ENCODE measurements at regions not wholly inside any gene's neighbourhood (a gene's known extent, or its start where the extent isn't known, plus 50 kb on each side); places are given as distances from the start of the nearest gene placed in this dataset.

DNA sequence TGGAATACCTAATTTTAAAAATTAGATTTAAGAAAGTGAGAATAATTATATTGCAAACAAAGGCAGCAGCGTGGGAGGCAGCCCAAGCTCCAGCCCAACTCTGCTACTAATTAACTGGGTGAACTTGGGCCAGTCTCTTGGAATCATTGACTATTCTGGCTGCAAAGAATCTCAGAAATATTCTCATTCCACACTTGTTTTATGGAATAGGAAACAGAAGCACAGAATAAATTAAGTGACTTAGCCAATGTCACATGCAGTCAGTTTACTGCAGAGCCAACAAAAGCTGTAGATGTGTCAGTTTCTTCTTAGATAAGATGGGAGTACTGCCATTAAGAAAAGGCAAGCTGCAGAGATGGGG, 132.6 kb upstream of the FAM9B start:
- DNase-seq (ENCODE audit: low read depth, low spot score) (no peak), FAIRE-seq (no peak), ATAC-seq (no peak)
- SMC1A ChIA-PET (ENCODE audit: uncharacterized antibody, unreplicated experiment) = interaction anchor here (1.0 kb wide), 1 partner anchor 141 kb away, joined by 3 read pairs; no protein-coding TSS in a partner anchor
- Histone ChIP-seq H3K27me3 (replicated peaks in 1 of 2; ENCODE audit: control insufficient read depth in 2 of 2, insufficient read depth in 2 of 2, low read length in 1 of 2) (no peaks in the 10 kb centered on the region), H4K20me1 (ENCODE audit: control insufficient read depth, insufficient read depth) (no peaks in the 10 kb centered on the region), H3K9me3 (replicated peaks; ENCODE audit: control insufficient read depth, insufficient read depth, low read length) (no peaks in the 10 kb centered on the region; the same call in 2 of the 3 replicates), H3K27ac (ENCODE audit: control insufficient read depth, insufficient read depth) (no peak overlapping the region), H3K4me2 (ENCODE audit: control insufficient read depth, insufficient read depth) (no peak overlapping the region), H2AFZ (ENCODE audit: control insufficient read depth, low read depth, low read length) (no peak overlapping the region), H3K4me1 (ENCODE audit: control insufficient read depth, insufficient read depth, low read length) (no peaks in the 10 kb centered on the region), H3K79me2 (ENCODE audit: control insufficient read depth, insufficient read depth, low read length) (no peaks in the 10 kb centered on the region), H3K4me3 (no peak overlapping the region), H3K36me3 (ENCODE audit: control insufficient read depth in 2 of 2, insufficient read depth in 2 of 2, low read length in 1 of 2) (no peaks in the 10 kb centered on the region), H3K9ac (ENCODE audit: control insufficient read depth, insufficient read depth, low read length) (no peak overlapping the region)
- POLR2A ChIA-PET = no interaction called here
- WGBS (ENCODE audit: insufficient coverage, insufficient replicate concordance, low lambda C conversion rate, missing lambda C conversion rate) = 0% methylated on average over 1 of the region's 1 CpG
- BruUV-seq (replicated peaks) = no TSS peak
- in situ Hi-C loops (cut with MboI) = no loop called here
- CTCF ChIA-PET = interaction anchor here (0.6 kb wide), 1 partner anchor 172 kb away, joined by 3 read pairs; no protein-coding TSS in a partner anchor
- RAD21 ChIA-PET (ENCODE audit: unreplicated experiment) = no interaction called here
- intact Hi-C loops (cut with micrococcal nuclease; ENCODE audit: unreplicated experiment) = no loop called here
- TF ChIP-seq JUND (IDR thresholded peaks at IDR 0.05; ENCODE audit: low read depth, low read length) (no peak), JUNB (IDR thresholded peaks at IDR 0.05) (no peak), PML (IDR thresholded peaks at IDR 0.05; ENCODE audit: low read length) (no peak), MTA2 (IDR thresholded peaks at IDR 0.05; ENCODE audit: low read depth) (no peak), IKZF1 (conservative IDR thresholded peaks at IDR 0.05) (no peak), NRF1 (conservative IDR thresholded peaks at IDR 0.05; ENCODE audit: low read depth, low read length) (no peak), RAD51 (IDR thresholded peaks at IDR 0.05) (no peak), PAX5 (IDR thresholded peaks at IDR 0.05; ENCODE audit: borderline replicate concordance, low read depth, low read length) (no peak), ZNF217 (IDR thresholded peaks at IDR 0.05) (no peak), MEF2A (IDR thresholded peaks at IDR 0.05; ENCODE audit: insufficient read depth, low read depth, low read length) (no peak), ZNF207 (IDR thresholded peaks at IDR 0.05; ENCODE audit: borderline replicate concordance) (no peak), EGR1 (IDR thresholded peaks at IDR 0.05; ENCODE audit: borderline replicate concordance in 1 of 2, low read depth in 2 of 2, low read length in 2 of 2) (no peak), BCL11A (IDR thresholded peaks at IDR 0.05; ENCODE audit: low read depth, low read length) (no peak)
- TF ChIP-seq, protein P1, sequence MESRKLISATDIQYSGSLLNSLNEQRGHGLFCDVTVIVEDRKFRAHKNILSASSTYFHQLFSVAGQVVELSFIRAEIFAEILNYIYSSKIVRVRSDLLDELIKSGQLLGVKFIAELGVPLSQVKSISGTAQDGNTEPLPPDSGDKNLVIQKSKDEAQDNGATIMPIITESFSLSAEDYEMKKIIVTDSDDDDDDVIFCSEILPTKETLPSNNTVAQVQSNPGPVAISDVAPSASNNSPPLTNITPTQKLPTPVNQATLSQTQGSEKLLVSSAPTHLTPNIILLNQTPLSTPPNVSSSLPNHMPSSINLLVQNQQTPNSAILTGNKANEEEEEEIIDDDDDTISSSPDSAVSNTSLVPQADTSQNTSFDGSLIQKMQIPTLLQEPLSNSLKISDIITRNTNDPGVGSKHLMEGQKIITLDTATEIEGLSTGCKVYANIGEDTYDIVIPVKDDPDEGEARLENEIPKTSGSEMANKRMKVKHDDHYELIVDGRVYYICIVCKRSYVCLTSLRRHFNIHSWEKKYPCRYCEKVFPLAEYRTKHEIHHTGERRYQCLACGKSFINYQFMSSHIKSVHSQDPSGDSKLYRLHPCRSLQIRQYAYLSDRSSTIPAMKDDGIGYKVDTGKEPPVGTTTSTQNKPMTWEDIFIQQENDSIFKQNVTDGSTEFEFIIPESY (IDR thresholded peaks at IDR 0.05) = no peak
- TF ChIP-seq, protein P2, sequence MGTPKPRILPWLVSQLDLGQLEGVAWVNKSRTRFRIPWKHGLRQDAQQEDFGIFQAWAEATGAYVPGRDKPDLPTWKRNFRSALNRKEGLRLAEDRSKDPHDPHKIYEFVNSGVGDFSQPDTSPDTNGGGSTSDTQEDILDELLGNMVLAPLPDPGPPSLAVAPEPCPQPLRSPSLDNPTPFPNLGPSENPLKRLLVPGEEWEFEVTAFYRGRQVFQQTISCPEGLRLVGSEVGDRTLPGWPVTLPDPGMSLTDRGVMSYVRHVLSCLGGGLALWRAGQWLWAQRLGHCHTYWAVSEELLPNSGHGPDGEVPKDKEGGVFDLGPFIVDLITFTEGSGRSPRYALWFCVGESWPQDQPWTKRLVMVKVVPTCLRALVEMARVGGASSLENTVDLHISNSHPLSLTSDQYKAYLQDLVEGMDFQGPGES (IDR thresholded peaks at IDR 0.05) = no peak
- TF ChIP-seq, protein P3, sequence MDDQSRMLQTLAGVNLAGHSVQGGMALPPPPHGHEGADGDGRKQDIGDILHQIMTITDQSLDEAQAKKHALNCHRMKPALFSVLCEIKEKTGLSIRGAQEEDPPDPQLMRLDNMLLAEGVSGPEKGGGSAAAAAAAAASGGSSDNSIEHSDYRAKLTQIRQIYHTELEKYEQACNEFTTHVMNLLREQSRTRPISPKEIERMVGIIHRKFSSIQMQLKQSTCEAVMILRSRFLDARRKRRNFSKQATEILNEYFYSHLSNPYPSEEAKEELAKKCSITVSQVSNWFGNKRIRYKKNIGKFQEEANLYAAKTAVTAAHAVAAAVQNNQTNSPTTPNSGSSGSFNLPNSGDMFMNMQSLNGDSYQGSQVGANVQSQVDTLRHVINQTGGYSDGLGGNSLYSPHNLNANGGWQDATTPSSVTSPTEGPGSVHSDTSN (IDR thresholded peaks at IDR 0.05; ENCODE audit: insufficient replicate concordance, low read depth, low read length) = no peak
- TF ChIP-seq, protein P4, sequence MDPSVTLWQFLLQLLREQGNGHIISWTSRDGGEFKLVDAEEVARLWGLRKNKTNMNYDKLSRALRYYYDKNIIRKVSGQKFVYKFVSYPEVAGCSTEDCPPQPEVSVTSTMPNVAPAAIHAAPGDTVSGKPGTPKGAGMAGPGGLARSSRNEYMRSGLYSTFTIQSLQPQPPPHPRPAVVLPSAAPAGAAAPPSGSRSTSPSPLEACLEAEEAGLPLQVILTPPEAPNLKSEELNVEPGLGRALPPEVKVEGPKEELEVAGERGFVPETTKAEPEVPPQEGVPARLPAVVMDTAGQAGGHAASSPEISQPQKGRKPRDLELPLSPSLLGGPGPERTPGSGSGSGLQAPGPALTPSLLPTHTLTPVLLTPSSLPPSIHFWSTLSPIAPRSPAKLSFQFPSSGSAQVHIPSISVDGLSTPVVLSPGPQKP (IDR thresholded peaks at IDR 0.05; ENCODE audit: low read depth, low read length) = no peak

Measured in GM12878 (cell line).